GM06990 (cell line): ENCODE measurements at regions not wholly inside any gene's neighbourhood (a gene's known extent, or its start where the extent isn't known, plus 50 kb on each side); places are given as distances from the start of the nearest gene placed in this dataset.

Experiments used
- DNase-seq: peaks from one replicate; pipeline ENCODE4 v3.0.0-alpha.2; 2011; ENCODE audit not compliant: insufficient read length; ENCODE audit errors: extremely low read depth
- H3K27me3 ChIP-seq: replicated peaks from 2 replicates; pipeline ENCODE4 v1.6.0; 2011; ENCODE audit warnings: low read length; ENCODE audit not compliant: control insufficient read depth, insufficient read depth
- H3K36me3 ChIP-seq: 2 replicates; pipeline ENCODE4 v1.5.1; 2011; ENCODE audit warnings: low read length; ENCODE audit not compliant: control insufficient read depth, insufficient read depth
- H3K4me3 ChIP-seq: replicated peaks from 2 replicates; pipeline ENCODE4 v1.5.1; 2011; ENCODE audit warnings: low read depth, mild to moderate bottlenecking, control low read depth, low read length
- CTCF ChIP-seq: IDR thresholded peaks from 2 replicates; pipeline ENCODE4 v1.5.1; 2011; ENCODE audit warnings: low read length, control low read depth, mild to moderate bottlenecking, inconsistent platforms; ENCODE audit not compliant: insufficient read depth, poor library complexity, severe bottlenecking

GRCh38 chr1:208748387-208749165 is 504.4 kb upstream of the PLXNA2 start:
- Histone ChIP-seq H3K27me3 (no peaks in the 10 kb centered on the region), H3K4me3 (no peak overlapping the region), H3K36me3 (no peaks in the 10 kb centered on the region)
- no peak for DNase-seq
- TF ChIP-seq CTCF = no peak

GRCh38 chr1:208756339-208756981 is 512.3 kb upstream of the PLXNA2 start:
- H3K36me3 ChIP-seq = no peaks in the 10 kb centered on the region
- DNase-seq = no peak
- no peak overlapping the region for H3K4me3 ChIP-seq
- TF ChIP-seq CTCF = no peak
- no peaks in the 10 kb centered on the region for H3K27me3 ChIP-seq

- no peak for DNase-seq
- TF ChIP-seq CTCF = no peak
- no peak overlapping the region for H3K4me3 ChIP-seq
- no peaks in the 10 kb centered on the region for H3K27me3 ChIP-seq
- H3K36me3 ChIP-seq = no peaks in the 10 kb centered on the region
These were observed 513.7 kb upstream of the PLXNA2 start for GRCh38 chr1:208757846-208758245.

GRCh38 chr1:208759255-208759654 is 515.1 kb upstream of the PLXNA2 start:
- Histone ChIP-seq H3K4me3 (no peak overlapping the region), H3K27me3 (no peaks in the 10 kb centered on the region), H3K36me3 (no peaks in the 10 kb centered on the region)
- no peak for TF ChIP-seq CTCF
- DNase-seq = no peak

GRCh38 chr1:208763971-208764370 is 519.8 kb upstream of the PLXNA2 start:
- no peak for DNase-seq
- no peaks in the 10 kb centered on the region for H3K36me3 ChIP-seq
- no peak overlapping the region for H3K4me3 ChIP-seq
- no peak for TF ChIP-seq CTCF
- no peaks in the 10 kb centered on the region for H3K27me3 ChIP-seq

- no peaks in the 10 kb centered on the region for H3K36me3 ChIP-seq
- no peak overlapping the region for H3K4me3 ChIP-seq
- TF ChIP-seq CTCF = no peak
- no peaks in the 10 kb centered on the region; the same call in 1 of the 2 replicates for H3K27me3 ChIP-seq
- DNase-seq = no peak
These were observed 522.6 kb upstream of the PLXNA2 start for GRCh38 chr1:208766832-208767231.
